Stimulated activated CD8-positive, alpha-beta memory T cell treated with anti-CD3 and anti-CD28 coated beads, Interleukin-12 subunit alpha, Interleukin-12 subunit beta, amount 100 ng/mL, for 4 hours (primary cell): ENCODE measurements at regions not wholly inside any gene's neighbourhood (a gene's known extent, or its start where the extent isn't known, plus 50 kb on each side); places are given as distances from the start of the nearest gene placed in this dataset.

ENCODE experiments used
- DNase-seq: peaks from one replicate; pipeline ENCODE4 v3.0.0-alpha.2; 2020; ENCODE audit warnings: low read depth

DNA sequence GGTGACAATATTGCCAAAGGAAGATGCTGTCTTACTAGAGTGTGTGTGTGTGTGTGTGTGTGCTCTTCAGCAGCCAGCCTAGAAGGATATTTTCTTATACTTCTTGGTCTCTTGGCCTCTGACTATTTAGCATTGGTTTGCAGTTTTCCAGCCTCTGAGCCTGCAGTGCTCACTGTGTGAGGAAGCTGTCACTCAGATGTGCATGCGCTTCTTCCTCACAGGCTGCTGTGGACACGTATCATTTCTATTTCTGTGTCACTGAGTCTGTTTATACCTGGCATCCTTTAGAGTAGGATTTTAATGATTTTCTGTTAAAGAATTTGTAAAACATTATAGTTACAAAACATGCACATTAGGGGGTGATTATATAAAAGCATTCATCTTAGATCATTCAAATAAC is 83.3 kb downstream of the ALDH8A1 start:
- DNase-seq = no peak

DNA sequence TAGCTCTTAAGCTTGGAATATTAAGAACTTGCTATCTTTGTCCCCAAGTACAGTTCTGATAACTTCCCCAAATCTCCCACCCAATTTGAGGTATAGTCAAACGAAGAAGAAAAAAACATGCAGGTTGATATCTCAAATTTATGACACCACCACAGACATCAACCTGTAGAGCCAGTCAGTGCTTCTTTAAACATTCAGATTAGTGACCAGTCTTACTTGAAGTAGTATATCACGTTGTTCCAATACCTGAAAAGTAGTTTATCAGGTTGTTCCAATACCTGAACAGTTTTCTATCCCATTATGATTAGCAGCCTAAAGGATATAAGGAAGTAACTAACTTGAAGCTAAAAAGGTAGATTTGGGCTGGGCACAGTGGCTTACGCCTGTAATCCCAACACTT is 85.3 kb downstream of the ALDH8A1 start:
- no peak for DNase-seq

DNA sequence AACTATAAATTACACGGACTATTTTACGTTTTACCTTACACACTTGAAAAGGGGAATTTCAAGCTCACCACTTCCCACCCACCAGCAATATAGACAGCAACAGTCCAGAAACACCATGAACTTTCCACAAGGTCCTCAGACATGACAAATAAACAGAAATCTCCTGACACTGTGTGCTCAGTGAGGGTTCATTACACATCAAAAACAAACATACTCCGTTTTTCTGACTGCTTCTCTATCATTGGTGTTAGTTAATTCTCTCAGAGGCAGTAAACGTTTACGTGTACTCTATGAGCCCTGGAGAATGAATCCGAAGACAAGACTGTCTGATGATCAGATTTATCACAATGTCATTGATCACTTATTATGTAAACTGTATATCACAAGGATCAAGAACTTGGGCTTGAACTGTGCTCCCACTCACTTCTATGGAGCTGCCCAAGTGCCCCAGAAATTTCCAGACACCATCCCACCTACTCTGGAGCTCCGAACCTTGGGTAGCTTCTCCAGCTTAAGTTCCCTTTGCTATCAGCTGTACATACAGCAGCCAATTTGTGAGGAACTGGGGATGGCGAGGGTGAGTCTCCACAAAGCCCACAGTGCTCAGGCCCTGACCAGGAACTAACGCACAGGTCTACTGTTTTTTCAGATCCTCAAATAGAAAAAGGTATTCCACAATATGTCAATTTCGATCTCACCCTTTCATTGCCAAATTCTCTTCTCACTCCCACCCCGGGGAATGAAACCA is 86.0 kb downstream of the ALDH8A1 start:
- DNase-seq = no peak

DNA sequence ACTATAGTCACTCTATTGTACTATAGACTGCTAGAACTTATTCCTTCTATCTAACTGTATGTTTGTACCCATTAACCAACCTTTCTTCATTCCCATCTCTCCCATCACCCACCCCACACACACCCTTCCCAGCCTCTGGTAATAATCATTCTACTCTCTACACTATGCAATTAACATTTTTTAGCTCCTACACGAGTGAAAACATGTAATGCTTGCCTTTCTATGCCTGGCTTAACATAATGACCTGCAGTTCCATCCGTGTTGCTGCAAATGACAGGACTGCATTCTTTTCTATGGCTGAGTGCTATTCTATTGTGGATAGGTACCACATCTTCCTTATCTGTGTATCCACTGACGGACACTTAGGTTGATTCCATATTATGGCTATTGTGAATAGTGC is 95.5 kb downstream of the ALDH8A1 start:
- no peak for DNase-seq

DNA sequence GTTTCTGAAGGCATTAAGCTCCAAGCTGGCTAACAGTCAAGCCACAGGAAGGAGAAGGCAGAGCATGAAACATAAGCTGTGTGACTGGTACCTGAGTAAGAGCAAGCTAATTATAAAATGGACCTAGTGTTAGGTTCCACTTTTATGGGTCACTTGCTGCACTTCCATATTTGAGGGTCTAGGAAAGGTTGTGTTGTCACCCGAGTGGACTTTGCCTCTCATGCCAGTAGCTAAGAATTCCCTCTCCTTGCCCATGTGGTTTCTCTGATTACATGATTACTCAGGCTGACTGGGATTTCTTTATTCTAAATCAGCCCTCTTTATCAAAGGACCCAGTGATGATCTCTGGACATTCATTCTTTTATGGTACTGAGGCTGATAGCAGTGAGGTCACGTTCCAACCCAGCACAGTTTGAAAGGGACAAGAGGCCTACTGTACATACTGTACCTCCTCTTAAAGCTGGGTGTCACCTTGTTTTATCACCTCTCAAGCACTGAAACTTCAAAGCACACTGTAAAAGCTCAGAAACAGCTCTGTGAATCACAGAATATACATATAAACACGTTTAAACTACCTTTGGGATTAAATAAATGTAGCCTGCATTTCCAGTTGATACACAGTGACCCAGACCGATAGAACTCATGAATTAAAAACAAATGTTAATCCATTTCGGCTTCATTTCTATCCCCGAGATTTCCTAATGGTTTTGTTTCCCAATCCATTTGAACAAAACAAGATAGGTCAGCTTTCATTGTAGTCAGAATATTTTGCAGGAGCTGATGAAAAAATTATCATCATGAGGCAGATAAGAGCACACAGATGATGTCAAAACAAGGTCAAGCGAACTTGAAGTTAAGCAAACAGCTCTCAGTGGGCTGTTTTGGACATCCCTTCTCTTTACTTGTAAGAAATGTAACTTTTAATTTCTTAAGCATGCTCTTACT is 96.5 kb downstream of the ALDH8A1 start:
- no peak for DNase-seq

DNA sequence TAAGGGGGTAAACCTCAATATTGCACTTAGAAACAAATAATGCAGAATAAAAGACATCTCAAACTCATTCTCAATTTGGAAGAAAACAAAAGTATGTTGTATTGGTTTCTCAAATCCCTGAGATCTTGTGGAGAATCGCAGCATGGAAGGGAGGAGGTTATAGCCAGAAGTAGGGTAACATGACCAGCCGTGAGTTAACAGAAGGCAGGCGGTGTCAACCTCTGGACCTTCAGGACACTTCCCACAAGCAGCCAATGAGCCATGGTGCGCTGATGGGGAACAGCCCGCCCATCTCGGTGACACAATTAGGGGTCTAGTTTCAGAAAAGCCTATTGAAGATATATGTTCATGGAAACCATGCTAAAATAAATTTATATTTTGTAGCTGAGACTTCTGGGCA is 98.4 kb downstream of the ALDH8A1 start:
- no peak for DNase-seq

DNA sequence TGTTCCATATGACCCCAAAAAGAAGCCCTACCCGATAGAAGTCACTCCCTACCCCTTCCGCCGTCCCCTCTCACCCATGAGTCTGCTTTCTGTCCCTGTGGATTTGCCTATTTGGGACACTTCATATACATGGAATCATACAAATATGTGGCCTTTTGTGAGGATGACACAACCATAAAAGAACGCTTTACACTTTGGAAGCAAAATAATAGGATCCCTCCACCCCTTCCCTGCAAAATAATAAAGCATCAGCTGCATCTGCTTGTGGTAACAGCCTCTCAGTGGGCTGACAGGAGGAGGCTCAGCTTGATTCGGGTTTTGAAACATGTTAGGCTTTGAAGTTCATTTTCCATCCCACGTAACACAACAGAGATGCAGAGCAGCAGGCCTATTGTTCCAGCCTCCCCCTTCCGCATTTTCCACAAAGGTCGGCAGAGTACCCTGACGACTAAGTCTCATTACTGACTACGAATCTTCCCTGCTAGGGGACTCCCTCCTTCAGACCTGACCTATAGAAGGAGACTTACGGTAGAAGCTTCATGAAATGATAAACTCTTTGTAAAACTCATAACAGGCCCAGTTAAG is 99.1 kb downstream of the ALDH8A1 start:
- DNase-seq = no peak

DNA sequence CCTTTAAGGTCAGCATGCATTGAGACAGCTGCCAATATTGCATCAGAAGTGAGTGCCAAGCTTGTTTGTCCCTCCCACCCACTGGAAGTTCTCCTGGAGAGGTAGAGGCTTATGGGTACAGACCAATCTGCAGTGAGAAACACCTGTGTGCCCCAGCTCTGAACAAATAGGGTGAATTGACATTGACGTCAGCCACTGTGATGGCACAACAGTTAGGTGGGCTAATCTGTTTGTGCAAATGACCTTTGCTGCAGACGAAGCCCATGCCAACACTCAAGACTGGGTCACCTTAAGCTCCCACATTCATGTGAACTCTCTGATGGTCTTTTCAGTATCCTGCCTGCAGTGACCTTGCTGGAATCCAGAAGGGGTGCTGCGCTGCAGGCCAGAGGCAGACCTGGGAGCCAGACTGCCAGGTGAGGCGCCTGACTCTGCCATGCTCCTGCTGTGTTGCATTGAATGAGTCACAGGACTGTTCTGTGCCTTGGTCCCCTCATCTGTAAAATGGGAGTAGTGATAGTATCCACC is 99.9 kb downstream of the ALDH8A1 start:
- no peak for DNase-seq

DNA sequence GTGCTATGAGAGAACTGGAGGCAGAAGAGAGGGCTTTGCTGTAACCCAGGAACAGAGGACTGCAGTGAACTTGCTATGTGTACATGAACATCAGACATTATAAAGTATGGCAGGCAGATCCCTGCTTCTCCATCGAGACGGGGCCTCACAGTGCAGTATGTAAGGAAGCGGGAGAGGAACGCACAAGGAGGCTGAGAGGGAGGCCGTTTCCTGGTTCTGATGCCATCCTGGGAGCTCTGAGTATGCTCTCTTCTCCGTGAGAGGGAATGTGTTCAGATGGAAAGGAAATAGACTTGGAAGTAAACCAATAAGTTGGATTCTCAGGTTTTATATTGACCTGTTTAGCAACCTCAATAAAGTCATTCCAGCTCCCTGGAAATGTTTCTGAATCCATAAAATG is 101.8 kb downstream of the ALDH8A1 start:
- DNase-seq = no peak

DNA sequence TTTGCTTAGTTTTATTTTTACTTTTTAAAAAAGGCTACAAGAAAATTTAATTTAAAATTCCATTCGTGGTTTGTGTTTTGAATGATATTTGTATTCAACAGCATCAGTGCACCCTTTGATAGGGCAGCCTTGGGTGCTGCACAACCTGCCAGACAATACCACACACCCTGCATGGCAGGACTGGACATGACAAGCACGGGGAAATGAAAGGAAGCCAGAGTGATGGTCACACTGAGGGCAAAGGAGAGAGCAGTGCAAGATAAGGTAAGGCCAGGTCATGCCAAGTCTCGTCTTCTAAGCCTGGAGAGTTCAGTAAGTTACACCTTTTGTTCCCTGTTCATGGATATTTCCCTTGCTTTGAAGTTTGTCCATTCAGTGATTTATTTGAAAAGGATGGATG is 103.0 kb downstream of the ALDH8A1 start:
- no peak for DNase-seq

DNA sequence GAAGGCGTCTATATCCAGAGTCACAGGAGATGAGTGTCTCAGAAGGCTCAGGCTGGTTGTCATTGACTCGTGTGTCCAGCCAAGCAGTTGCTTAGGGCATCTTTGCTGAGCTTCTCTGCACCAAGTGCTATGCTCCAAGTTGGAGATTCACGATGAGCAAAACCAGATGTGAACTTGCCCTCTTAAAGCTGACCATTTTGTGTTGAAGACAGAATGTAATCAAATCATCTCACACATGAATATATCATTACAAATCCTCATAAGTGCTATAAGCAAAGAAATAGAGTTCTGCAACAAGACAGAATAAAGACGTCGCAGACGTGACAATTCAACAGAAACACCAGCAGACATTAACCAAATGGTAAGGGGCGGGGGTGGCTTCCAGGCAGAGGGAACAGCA is 103.9 kb downstream of the ALDH8A1 start:
- DNase-seq = no peak

DNA sequence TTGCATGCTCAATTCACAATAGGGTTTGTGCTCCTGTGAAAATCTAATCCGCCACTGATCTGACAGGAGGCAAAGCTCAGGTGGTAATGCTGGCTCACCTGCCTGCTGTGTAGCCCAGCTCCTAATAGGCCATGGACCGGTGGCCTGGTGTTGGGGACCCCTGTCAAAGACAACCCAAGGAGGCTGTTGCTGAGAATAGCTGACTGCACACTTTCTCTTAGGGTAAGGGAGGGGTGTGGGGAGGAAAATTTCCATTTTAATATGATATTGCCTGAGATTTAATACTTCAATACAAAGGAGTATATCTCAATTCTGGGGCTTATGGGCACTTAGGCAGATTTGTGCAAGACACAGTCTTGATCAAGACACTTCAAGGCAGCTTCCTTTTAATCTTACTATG is 105.8 kb downstream of the ALDH8A1 start:
- DNase-seq = no peak

DNA sequence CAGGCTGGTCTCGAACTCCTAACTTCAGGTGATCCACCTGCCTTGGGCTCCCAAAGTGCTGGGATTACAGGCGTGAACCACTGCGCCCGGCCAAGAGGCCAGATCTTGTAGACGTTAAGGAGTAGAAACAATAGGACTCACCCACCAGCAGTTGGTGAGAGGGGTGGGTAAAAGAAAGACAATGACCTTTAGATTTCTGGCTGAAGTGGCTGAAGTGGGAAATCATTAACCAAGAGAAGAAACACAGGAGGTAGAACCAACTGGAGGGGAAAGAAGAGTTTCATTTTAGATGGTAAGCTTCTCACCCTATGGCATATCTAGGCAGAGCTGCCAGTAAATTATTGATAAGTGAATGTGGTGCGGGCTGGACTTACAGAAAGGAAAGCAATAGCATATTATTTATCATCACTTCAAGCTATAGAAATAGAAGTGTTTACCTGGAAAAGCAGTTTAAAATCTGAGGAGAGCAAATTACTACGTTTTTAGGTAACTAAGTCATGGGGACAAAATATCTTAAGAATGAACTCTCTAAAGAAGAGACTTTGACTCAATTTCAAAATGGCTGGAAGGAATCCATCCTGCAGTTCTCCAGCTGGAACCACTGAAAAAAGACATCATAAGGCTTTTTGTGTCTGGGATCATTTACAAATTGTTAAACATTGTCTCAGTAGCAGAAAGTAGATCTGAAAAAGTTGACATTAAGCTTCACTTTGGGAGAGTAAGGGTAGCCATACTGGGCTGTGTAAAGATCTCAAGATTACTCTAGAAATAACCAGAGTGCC is 109.6 kb downstream of the ALDH8A1 start:
- no peak for DNase-seq

DNA sequence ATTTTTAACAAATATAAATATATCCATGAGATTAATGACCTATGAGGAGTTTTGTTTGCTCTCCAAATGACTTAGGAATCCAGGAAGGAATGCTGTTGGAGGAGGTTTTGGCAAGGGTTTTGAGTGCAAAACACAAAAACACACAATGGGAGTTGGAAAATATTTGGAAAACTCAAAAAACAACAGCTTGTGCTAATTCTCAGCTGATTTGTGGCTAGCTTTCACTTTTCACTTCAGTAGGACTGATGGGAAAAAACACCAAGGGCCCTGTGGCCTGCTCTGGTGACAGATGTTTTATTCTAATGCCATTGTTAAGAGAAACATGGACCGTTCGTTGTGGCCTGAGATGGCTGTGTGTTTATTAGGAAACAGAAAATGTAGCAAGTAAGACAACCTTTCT is 113.9 kb downstream of the ALDH8A1 start:
- no peak for DNase-seq

DNA sequence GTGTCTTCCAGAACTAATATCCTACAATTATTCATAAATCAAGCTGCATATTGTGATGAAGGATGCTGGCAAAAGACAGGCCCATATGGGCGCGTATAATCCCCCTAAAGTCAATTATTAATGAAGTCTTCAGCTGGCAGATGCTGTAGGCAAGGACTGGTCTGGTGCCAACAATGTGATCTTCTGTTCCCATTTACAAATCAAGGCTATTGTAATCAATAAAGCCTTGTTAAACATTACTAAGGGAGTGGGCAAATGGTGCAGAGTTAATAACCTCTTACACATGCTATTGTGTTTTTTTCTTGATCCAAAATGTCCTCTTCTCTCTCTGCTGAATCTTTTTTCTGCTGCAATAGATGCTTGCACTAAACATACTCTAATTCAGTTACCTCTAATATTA is 119.0 kb downstream of the ALDH8A1 start:
- no peak for DNase-seq

DNA sequence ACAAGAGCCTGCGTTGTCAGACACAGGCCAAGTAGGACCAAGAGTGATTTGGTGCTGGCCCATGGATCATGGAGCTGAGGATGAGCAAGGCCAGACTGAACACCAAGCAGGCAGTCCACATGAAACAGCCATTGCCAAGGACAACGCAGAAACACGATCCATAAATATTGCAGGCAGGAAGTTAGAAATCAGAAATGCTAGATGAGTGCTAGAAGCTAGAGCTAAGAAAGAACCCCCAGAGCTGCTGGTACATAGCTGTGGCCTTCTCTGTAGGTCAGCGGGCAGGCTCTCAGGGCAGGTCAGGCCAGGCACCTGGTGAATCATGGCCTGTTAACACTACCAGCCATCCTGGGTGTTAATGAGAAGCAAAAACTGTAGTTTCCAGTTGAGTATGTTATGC is 119.7 kb downstream of the ALDH8A1 start:
- DNase-seq = no peak

DNA sequence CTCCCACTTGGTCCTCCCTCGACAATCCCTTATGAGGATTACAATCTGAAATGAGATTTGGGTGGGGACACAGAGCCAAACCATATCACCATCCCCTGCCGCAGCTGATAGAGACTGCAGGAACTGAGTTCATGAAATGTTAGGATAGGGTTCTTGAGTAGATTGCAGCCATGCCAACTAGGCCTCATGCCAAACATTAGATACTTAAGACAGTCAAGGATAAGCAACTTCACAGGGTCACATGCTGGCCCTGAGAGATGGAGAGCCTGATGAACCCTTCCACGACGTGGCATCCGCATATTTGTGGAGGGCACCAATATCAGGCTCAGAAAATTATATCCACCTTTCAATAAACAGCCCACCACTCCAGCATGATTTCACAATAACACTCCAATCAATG is 121.3 kb downstream of the ALDH8A1 start:
- DNase-seq = no peak

DNA sequence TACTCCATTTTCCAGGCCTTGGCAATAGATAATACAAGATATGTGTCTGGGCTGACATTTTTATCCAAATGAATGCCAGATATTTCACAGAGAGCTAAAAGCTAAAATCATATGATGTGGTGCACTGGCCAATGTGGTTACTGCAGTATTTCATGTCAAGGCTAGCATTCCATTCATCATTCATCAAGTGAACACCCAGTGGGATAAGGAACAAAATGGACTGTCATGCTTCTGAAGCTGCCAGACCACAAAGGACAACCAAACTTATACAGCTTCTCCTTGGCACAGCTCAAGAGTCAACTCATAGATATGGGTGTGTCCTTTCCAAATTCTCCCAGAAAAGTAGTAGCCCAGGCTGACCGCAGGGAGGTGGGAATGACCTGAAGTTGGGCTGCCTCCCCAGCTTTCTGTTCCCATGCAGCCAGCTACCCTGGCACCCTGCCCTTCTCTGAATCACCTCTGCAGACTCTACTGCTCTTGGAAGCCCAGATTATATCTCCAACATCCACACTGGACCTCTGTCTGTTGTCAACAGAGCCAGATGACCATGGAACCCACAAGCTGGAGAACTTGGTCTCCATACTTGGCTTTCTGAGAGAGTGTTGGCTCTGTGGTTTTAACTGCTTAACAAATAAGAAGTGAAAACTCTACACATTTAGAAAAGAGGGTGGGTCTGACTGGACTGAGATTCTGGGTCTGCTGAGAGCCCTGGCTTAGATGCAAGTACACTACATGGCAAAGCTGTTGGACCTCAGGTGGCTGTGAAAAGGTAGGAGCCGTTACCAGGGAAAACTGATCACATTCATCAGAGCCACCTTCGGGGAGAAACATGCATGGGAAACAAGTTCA is 122.8 kb downstream of the ALDH8A1 start:
- no peak for DNase-seq

DNA sequence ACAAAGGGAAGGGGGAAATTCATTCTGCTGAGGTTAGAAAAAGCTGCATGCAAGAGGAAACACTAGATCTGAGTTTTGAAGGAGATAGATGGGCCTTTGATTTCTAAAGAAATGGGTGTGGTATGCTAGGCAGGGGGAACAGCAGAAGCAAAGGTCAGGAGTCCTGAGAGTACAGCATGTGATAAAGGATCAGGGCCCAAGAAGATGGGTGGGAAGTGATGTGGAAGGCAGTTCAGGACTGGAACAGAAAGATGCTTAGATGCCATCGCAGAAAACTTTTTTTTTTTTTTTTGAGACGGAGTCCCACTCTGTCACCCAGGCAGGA is 126.2 kb downstream of the ALDH8A1 start:
- no peak for DNase-seq

DNA sequence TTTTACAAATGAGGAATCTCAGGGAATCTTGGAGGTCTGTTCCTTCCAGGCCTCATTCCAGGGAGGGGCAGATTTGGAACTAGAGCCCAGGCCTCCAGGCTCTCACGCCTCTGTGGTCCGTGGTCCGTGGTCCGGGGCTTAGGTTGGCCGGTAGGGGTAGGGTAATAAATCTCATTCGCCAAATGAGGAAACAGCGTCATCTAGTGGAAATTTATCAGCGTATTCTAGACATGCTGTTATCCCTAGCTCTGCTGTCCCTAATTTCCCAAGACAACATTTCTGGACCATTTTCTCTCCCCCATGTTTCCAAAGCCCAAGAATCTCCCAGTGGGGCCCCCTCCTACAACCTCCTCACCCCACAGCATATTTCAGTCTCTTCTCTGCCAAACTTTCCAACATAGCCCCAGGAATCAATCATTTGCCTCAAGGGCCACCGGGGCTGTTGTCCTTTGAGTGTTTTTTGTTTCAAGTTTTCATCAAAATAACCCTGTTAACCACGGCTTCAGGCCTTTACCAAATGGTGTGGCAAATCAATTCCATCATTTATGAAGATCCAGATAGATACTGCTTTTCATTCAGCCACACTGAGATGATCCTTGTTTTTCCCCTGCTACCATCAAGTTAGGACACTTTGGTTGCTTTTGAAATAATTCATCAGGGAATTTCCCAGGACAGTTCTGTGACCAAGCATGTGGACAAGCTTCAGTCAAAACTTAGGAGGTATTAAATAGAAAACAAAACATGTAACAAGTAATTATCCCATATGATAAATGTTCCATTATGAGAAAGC is 126.8 kb downstream of the ALDH8A1 start:
- DNase-seq = no peak
